OCI-M1 (cell line): ENCODE measurements at regions not wholly inside any gene's neighbourhood (a gene's known extent, or its start where the extent isn't known, plus 50 kb on each side); places are given as distances from the start of the nearest gene placed in this dataset.
"Not testable (repeated sequence)": the region's sequence is repeated elsewhere in the genome, so short reads cannot be mapped to it uniquely, and the experiment has no call there.

Source experiments
- DNase-seq: peaks from one replicate; lab custom pipeline; 2025; lab: John Stamatoyannopoulos, UW

GRCh38 chr2:113838744-113839444 lies 51.0 kb upstream of the ACTR3 start:
- no peak for DNase-seq

- DNase-seq, result no peak
Measured at GRCh38 chr2:113838277-113838676, 51.6 kb upstream of the ACTR3 start.

GRCh38 chr2:113834051-113834730 lies 55.7 kb upstream of the ACTR3 start:
- DNase-seq, result no peak

- no peak for DNase-seq
Measured at GRCh38 chr2:113832795-113833290, 57.0 kb upstream of the ACTR3 start.

GRCh38 chr2:113831161-113831560 lies 58.7 kb upstream of the ACTR3 start:
- peak; percentile 26 for DNase-seq

- DNase-seq, result no peak
Measured at GRCh38 chr2:113829761-113830160, 60.1 kb upstream of the ACTR3 start.

GRCh38 chr2:113829270-113829669 lies 60.6 kb upstream of the ACTR3 start:
- DNase-seq, result no peak

- no peak for DNase-seq
Measured at GRCh38 chr2:113828049-113828742, 61.7 kb upstream of the ACTR3 start.

GRCh38 chr2:113827426-113827825 lies 62.5 kb upstream of the ACTR3 start:
- DNase-seq, result no peak

- no peak for DNase-seq
Measured at GRCh38 chr2:113826346-113827285, 63.3 kb upstream of the ACTR3 start.

- no peak for DNase-seq
Measured at GRCh38 chr2:113823716-113824595, 65.9 kb upstream of the ACTR3 start.

GRCh38 chr2:113822087-113822815 lies 65.8 kb upstream of the SLC35F5 start:
- DNase-seq, result no peak

GRCh38 chr2:113818382-113818951 lies 62.0 kb upstream of the SLC35F5 start:
- no peak for DNase-seq

- DNase-seq, result not testable (repeated sequence)
Measured at GRCh38 chr2:113813396-113813795, 57.0 kb upstream of the SLC35F5 start.

- peak; percentile 7 for DNase-seq
Measured at GRCh38 chr2:113812204-113812603, 55.8 kb upstream of the SLC35F5 start.

- peak; percentile 27 for DNase-seq
Measured at GRCh38 chr2:113809076-113809736, 52.8 kb upstream of the SLC35F5 start.

GRCh38 chr2:113807721-113808120 lies 51.3 kb upstream of the SLC35F5 start:
- no peak for DNase-seq

GRCh38 chr2:113806217-113806913 lies 49.9 kb upstream of the SLC35F5 start:
- no peak for DNase-seq
